Panc1 (cell line): ENCODE measurements at regions not wholly inside any gene's neighbourhood (a gene's known extent, or its start where the extent isn't known, plus 50 kb on each side); places are given as distances from the start of the nearest gene placed in this dataset.

Experiments used
- ATAC-seq: fragments of 200-7000 bp; cut with Tn5 transposase; 2 replicates; pipeline ENCODE4 v1.9.1; 2020; ENCODE audit warnings: mild to moderate bottlenecking, moderate library complexity
- BruUV-seq: library from RNA; stranded (reverse); fragments of 400-500 nt; replicated peaks from 2 replicates; lab custom pipeline; 2021; lab: Mats Ljungman, UMichigan
- CTCF ChIA-PET: fragments of 300-600 bp; sonication (Branson Sonifier 250); formaldehyde crosslinking; loops from one replicate; lab custom pipeline; 2022; ENCODE audit warnings: antibody characterized with exemption; lab: Charles Lee
- POLR2A ChIA-PET: fragments of 300-600 bp; sonication (Branson Sonifier 250); formaldehyde crosslinking; loops from one replicate; lab custom pipeline; 2022; ENCODE audit warnings: antibody characterized with exemption; lab: Charles Lee
- DNase-seq: peaks from one replicate; pipeline ENCODE4 v3.0.0-alpha.2; 2010; ENCODE audit warnings: low read depth, low spot score
- H3K27ac ChIP-seq: 2 replicates; pipeline ENCODE4 v1.5.1; 2011; ENCODE audit warnings: mild to moderate bottlenecking, low read length, inconsistent platforms
- H3K27me3 ChIP-seq: fragments of 200-500 bp; sonication (Bioruptor generic); 2 replicates; pipeline ENCODE4 v1.6.0; 2014; ENCODE audit warnings: low read length, inconsistent platforms; ENCODE audit not compliant: control insufficient read depth, insufficient read depth
- H3K36me3 ChIP-seq: fragments of 200-500 bp; sonication (Bioruptor generic); 2 replicates; pipeline ENCODE4 v1.5.1; 2014; ENCODE audit warnings: inconsistent platforms, mild to moderate bottlenecking, low read length, moderate library complexity; ENCODE audit not compliant: control insufficient read depth, insufficient read depth
- H3K4me1 ChIP-seq: 2 replicates; pipeline ENCODE4 v1.5.1; 2011; ENCODE audit warnings: inconsistent platforms, mild to moderate bottlenecking, low read length, moderate library complexity; ENCODE audit not compliant: control insufficient read depth, insufficient read depth
- H3K4me3 ChIP-seq, 2 experiments: 2 replicates each; pipeline ENCODE4 v1.5.1; 2011 to 2012; ENCODE audit warnings: low read depth in 2 of 2, low read length in 2 of 2, mild to moderate bottlenecking in 2 of 2, inconsistent platforms in 1 of 2, moderate library complexity in 1 of 2
- H3K9me3 ChIP-seq: fragments of 200-500 bp; sonication (Bioruptor generic); 2 replicates; pipeline ENCODE4 v1.5.1; 2014; ENCODE audit warnings: low read depth, mild to moderate bottlenecking, inconsistent platforms, low read length, moderate library complexity; ENCODE audit not compliant: control insufficient read depth, insufficient read depth
- POLR2AphosphoS5 ChIP-seq: IDR thresholded peaks from 2 replicates; pipeline ENCODE4 v1.6.1; 2012; ENCODE audit warnings: mild to moderate bottlenecking, low read depth, low read length, moderate library complexity
- SIN3A ChIP-seq: IDR thresholded peaks from 2 replicates; pipeline ENCODE4 v1.6.1; 2012; ENCODE audit warnings: low read depth, mild to moderate bottlenecking, low read length, moderate library complexity, borderline replicate concordance; ENCODE audit not compliant: insufficient read depth
- TCF7L2 ChIP-seq: IDR thresholded peaks from 2 replicates; pipeline ENCODE4 v1.6.1; 2011; ENCODE audit warnings: mild to moderate bottlenecking, low read depth, low read length, inconsistent platforms
- in situ Hi-C: cut with HindIII; loops from 2 replicates; pipeline ENCODE4 v1.10.0; 2016; ENCODE audit warnings: low sequenced_read_pairs, low pct_unique_long_range_greater_than_20kb
- intact Hi-C: fragments of 100-400 bp; cut with micrococcal nuclease; formaldehyde crosslinking; loops from one replicate; pipeline ENCODE4 v1.10.0; 2022; ENCODE audit not compliant: unreplicated experiment
- TF ChIP-seq, protein P1 (sequence below), 2 experiments: IDR thresholded peaks; 2 replicates each; pipeline ENCODE4 v1.6.1; 2011 to 2012; ENCODE audit warnings: low read depth in 2 of 2, control low read depth in 1 of 2, low read length in 1 of 2, mild to moderate bottlenecking in 1 of 2, moderate library complexity in 1 of 2; ENCODE audit not compliant: insufficient read depth in 1 of 2
- TF ChIP-seq, protein P2 (sequence below): fragments of 450-650 bp; IDR thresholded peaks from 2 replicates; pipeline ENCODE4 v1.5.1; 2017; ENCODE audit warnings: mild to moderate bottlenecking

DNA sequence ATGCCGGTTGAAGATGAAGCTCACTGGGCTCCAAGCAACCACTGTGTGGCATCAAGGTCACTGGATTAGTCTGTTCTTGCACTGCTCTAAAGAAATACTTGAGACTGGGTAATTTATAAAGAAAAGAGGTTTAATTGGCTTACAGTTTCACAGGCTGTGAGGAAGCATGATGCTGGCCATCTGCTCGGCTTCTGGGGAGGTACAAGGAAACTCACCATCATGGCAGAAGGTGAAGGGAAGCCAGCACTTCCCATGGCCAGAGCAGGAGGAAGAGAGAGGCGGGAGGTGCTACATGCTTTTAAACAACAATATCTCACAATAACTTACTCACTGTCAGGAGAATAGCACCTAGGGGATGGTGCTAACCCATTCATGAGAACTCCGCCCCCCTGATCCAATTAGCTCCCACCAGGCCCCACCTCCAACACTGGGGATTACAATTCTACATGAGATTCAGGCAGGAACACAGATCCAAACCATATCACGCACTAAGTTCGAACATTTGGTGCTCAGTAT lies 109.7 kb upstream of the MGAT5 start:
- ChIA-PET POLR2A (no interaction called here), CTCF (no interaction called here)
- intact Hi-C loops = no loop called here
- Histone ChIP-seq H3K9me3 (no peaks in the 10 kb centered on the region), H3K27ac (no peak overlapping the region), H3K27me3 (no peaks in the 10 kb centered on the region), H3K4me3 (no peak overlapping the region), H3K4me1 (no peaks in the 10 kb centered on the region), H3K36me3 (no peaks in the 10 kb centered on the region)
- TF ChIP-seq TCF7L2 = no peak
- no peak for TF ChIP-seq SIN3A
- TF ChIP-seq, protein P1, sequence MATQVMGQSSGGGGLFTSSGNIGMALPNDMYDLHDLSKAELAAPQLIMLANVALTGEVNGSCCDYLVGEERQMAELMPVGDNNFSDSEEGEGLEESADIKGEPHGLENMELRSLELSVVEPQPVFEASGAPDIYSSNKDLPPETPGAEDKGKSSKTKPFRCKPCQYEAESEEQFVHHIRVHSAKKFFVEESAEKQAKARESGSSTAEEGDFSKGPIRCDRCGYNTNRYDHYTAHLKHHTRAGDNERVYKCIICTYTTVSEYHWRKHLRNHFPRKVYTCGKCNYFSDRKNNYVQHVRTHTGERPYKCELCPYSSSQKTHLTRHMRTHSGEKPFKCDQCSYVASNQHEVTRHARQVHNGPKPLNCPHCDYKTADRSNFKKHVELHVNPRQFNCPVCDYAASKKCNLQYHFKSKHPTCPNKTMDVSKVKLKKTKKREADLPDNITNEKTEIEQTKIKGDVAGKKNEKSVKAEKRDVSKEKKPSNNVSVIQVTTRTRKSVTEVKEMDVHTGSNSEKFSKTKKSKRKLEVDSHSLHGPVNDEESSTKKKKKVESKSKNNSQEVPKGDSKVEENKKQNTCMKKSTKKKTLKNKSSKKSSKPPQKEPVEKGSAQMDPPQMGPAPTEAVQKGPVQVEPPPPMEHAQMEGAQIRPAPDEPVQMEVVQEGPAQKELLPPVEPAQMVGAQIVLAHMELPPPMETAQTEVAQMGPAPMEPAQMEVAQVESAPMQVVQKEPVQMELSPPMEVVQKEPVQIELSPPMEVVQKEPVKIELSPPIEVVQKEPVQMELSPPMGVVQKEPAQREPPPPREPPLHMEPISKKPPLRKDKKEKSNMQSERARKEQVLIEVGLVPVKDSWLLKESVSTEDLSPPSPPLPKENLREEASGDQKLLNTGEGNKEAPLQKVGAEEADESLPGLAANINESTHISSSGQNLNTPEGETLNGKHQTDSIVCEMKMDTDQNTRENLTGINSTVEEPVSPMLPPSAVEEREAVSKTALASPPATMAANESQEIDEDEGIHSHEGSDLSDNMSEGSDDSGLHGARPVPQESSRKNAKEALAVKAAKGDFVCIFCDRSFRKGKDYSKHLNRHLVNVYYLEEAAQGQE (IDR thresholded peaks at IDR 0.05; ENCODE audit: insufficient read depth in 1 of 2, low read depth in 2 of 2, low read length in 1 of 2) = no peak
- TF ChIP-seq POLR2AphosphoS5 = no peak
- TF ChIP-seq, protein P2, sequence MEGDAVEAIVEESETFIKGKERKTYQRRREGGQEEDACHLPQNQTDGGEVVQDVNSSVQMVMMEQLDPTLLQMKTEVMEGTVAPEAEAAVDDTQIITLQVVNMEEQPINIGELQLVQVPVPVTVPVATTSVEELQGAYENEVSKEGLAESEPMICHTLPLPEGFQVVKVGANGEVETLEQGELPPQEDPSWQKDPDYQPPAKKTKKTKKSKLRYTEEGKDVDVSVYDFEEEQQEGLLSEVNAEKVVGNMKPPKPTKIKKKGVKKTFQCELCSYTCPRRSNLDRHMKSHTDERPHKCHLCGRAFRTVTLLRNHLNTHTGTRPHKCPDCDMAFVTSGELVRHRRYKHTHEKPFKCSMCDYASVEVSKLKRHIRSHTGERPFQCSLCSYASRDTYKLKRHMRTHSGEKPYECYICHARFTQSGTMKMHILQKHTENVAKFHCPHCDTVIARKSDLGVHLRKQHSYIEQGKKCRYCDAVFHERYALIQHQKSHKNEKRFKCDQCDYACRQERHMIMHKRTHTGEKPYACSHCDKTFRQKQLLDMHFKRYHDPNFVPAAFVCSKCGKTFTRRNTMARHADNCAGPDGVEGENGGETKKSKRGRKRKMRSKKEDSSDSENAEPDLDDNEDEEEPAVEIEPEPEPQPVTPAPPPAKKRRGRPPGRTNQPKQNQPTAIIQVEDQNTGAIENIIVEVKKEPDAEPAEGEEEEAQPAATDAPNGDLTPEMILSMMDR = no peak
- BruUV-seq = no TSS peak
- ATAC-seq (no peak), DNase-seq (no peak)
- in situ Hi-C loops = no loop called here

DNA sequence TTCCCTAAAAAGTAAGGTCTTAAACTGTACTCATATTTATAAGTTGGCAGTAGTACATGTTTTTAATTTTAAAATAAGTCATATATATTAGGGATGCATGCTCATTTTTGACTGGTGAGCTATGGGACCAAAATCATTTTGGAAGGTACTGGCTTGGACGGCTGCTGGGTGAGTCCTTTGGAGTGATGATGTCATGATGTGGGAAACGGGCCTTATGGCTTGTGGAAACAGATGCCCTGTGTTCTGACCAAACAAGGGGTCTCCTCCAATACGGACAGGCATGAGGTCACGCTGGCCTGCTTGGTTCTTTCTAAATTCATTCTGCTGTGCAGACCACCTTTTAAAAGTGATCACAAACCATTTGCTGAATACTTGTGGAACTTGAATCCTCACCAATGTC lies 109.2 kb upstream of the MGAT5 start:
- H3K9me3 ChIP-seq = no peaks in the 10 kb centered on the region
- ChIA-PET CTCF (no interaction called here), POLR2A (no interaction called here)
- in situ Hi-C loops (no loop called here), intact Hi-C loops (no loop called here)
- ATAC-seq (no peak), DNase-seq (no peak)
- no peaks in the 10 kb centered on the region for H3K4me1 ChIP-seq
- no peaks in the 10 kb centered on the region for H3K36me3 ChIP-seq
- no peaks in the 10 kb centered on the region for H3K27me3 ChIP-seq
- TF ChIP-seq, protein P2 = no peak
- no peak for TF ChIP-seq TCF7L2
- TF ChIP-seq SIN3A = no peak
- TF ChIP-seq, protein P1 (IDR thresholded peaks at IDR 0.05; ENCODE audit: insufficient read depth in 1 of 2, low read depth in 2 of 2, low read length in 1 of 2) = no peak
- TF ChIP-seq POLR2AphosphoS5 = no peak
- no peak overlapping the region for H3K4me3 ChIP-seq
- no peak overlapping the region for H3K27ac ChIP-seq
- BruUV-seq = no TSS peak
